SU-DHL-6 (cell line): ENCODE measurements at regions not wholly inside any gene's neighbourhood (a gene's known extent, or its start where the extent isn't known, plus 50 kb on each side); places are given as distances from the start of the nearest gene placed in this dataset.

Source experiments
- H2AFZ ChIP-seq: fragments of 200-600 bp; sonication (generic); 2 replicates; pipeline ENCODE4 v1.6.1; 2014; ENCODE audit warnings: low read depth, mild to moderate bottlenecking, moderate library complexity, mixed read lengths, antibody characterized with exemption, low read length; ENCODE audit not compliant: severe bottlenecking
- H3F3A ChIP-seq: fragments of 200-600 bp; shearing (Covaris generic); 2 replicates; pipeline ENCODE4 v1.6.0; 2016; ENCODE audit warnings: antibody characterized with exemption, mild to moderate bottlenecking; ENCODE audit not compliant: insufficient read depth
- H3K27ac ChIP-seq: fragments of 200-600 bp; sonication (generic); 2 replicates; pipeline ENCODE4 v1.5.1; 2016; ENCODE audit warnings: low read depth, mild to moderate bottlenecking, low read length, moderate library complexity, mixed read lengths
- H3K27me3 ChIP-seq: fragments of 200-600 bp; sonication (generic), shearing (Covaris generic); 2 replicates; pipeline ENCODE4 v1.6.0; 2014; ENCODE audit warnings: mild to moderate bottlenecking, low read length
- H3K36me3 ChIP-seq: fragments of 200-600 bp; sonication (generic); 2 replicates; pipeline ENCODE4 v1.6.1; 2014; ENCODE audit warnings: mild to moderate bottlenecking, low read length, mixed read lengths
- H3K4me2 ChIP-seq: fragments of 300-600, 200-600 bp; shearing (Covaris generic), sonication (generic); 2 replicates; pipeline ENCODE4 v1.6.0; 2014; ENCODE audit warnings: low read length, low read depth, mild to moderate bottlenecking; ENCODE audit not compliant: poor library complexity, severe bottlenecking
- H3K4me3 ChIP-seq: fragments of 200-600 bp; sonication (generic); 2 replicates; pipeline ENCODE4 v1.5.1; 2014; ENCODE audit warnings: antibody characterized with exemption, low read length, mild to moderate bottlenecking, mixed read lengths; ENCODE audit not compliant: insufficient read depth, poor library complexity, severe bottlenecking
- H3K79me2 ChIP-seq: fragments of 200-600 bp; sonication (generic); 2 replicates; pipeline ENCODE4 v1.6.1; 2014; ENCODE audit warnings: mild to moderate bottlenecking, low read length, moderate library complexity; ENCODE audit not compliant: insufficient read depth
- H3K9ac ChIP-seq: fragments of 200-600 bp; sonication (generic); 2 replicates; pipeline ENCODE4 v1.7.0; 2014; ENCODE audit warnings: mild to moderate bottlenecking, low read length
- H3K9me2 ChIP-seq: fragments of 200-600 bp; sonication (generic); replicated peaks from 2 replicates; pipeline ENCODE4 v1.6.1; 2014; ENCODE audit warnings: low read length; ENCODE audit not compliant: insufficient read depth
- H3K9me3 ChIP-seq: fragments of 200-600 bp; sonication (generic); 2 replicates; pipeline ENCODE4 v1.6.1; 2014; ENCODE audit warnings: low read length, mixed read lengths; ENCODE audit not compliant: insufficient read depth
- H4K20me1 ChIP-seq: fragments of 200-600 bp; sonication (generic); 2 replicates; pipeline ENCODE4 v1.6.1; 2014; ENCODE audit warnings: low read depth, mild to moderate bottlenecking, antibody characterized with exemption, low read length, moderate library complexity, mixed read lengths
- CTCF ChIP-seq: fragments of 200-600 bp; sonication (generic); IDR thresholded peaks from one replicate; pipeline ENCODE4 v1.5.1; 2017; ENCODE audit warnings: antibody characterized with exemption, mild to moderate bottlenecking, low read length, moderate library complexity; ENCODE audit not compliant: insufficient read depth, poor library complexity, severe bottlenecking
- EZH2phosphoT487 ChIP-seq: fragments of 200-600 bp; sonication (generic), shearing (Covaris generic); conservative IDR thresholded peaks from 2 replicates; pipeline ENCODE4 v1.6.1; 2018; ENCODE audit warnings: mild to moderate bottlenecking, antibody characterized with exemption, low read length, moderate library complexity, mixed read lengths

DNA sequence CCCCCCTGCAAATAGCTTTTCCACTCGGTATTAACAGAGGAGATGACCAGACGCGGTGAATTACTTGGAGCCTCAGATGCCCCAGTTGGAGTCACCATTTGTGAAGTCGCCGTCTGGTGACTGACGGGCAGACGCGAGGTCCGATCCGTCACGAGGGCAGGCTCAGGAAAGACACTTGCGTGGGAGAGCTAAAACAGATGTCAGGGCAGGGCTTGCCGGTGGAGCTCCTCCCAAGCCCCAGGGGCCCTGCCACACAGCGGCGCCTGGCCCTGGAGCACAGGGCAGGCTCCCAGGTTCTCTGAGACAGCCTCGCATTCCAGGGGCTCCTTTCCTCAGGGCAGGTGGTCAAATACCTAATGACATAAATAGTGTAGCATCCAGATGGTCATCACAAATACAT is 348.3 kb downstream of the C16orf95 start:
- H3K79me2 ChIP-seq: no peaks in the 10 kb centered on the region
- no peak overlapping the region for H2AFZ ChIP-seq
- TF ChIP-seq CTCF (no peak), EZH2phosphoT487 (no peak)
- no peaks in the 10 kb centered on the region for H4K20me1 ChIP-seq
- H3K4me3 ChIP-seq: no peak overlapping the region
- H3F3A ChIP-seq: no peaks in the 10 kb centered on the region
- no peaks in the 10 kb centered on the region for H3K36me3 ChIP-seq
- no peaks in the 10 kb centered on the region for H3K27me3 ChIP-seq
- H3K9ac ChIP-seq: no peak overlapping the region
- H3K27ac ChIP-seq: no peak overlapping the region
- no peaks in the 10 kb centered on the region for H3K9me2 ChIP-seq
- H3K9me3 ChIP-seq: no peaks in the 10 kb centered on the region
- H3K4me2 ChIP-seq: no peak overlapping the region

DNA sequence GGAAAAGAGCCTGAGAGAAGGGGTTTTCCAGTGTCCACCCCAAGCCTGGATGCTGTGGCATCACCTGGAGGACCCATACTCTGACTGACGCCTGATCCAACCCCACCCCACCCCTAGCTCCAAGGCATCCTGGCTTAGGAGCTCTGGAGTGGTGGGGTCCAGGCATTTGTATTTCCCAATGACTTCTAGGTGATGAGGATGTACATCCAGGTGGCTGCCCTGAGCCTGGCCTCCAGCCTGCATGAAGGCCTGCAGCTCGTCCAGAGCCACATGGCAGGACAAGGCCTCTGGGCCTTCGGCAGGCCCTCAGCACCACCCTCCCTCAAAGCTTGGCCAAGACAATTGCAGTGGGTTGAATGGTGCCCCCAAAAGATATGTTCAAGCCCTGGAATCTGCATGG is 347.5 kb downstream of the C16orf95 start:
- no peak overlapping the region for H3K9ac ChIP-seq
- H3F3A ChIP-seq: no peaks in the 10 kb centered on the region
- no peaks in the 10 kb centered on the region for H4K20me1 ChIP-seq
- no peaks in the 10 kb centered on the region for H3K27me3 ChIP-seq
- no peaks in the 10 kb centered on the region for H3K9me2 ChIP-seq
- H3K27ac ChIP-seq: no peak overlapping the region
- no peaks in the 10 kb centered on the region for H3K79me2 ChIP-seq
- no peaks in the 10 kb centered on the region for H3K9me3 ChIP-seq
- H3K36me3 ChIP-seq: no peaks in the 10 kb centered on the region
- H2AFZ ChIP-seq: no peak overlapping the region
- TF ChIP-seq EZH2phosphoT487 (no peak), CTCF (no peak)
- no peak overlapping the region for H3K4me2 ChIP-seq
- H3K4me3 ChIP-seq: no peak overlapping the region

GRCh38 chr16:86970279-86970678 is 346.9 kb downstream of the C16orf95 start:
- no peak overlapping the region for H3K27ac ChIP-seq
- no peaks in the 10 kb centered on the region for H3K27me3 ChIP-seq
- TF ChIP-seq EZH2phosphoT487: no peak
- no peak for TF ChIP-seq CTCF
- no peaks in the 10 kb centered on the region for H3F3A ChIP-seq
- no peak overlapping the region for H3K4me3 ChIP-seq
- H2AFZ ChIP-seq: no peak overlapping the region
- no peaks in the 10 kb centered on the region for H3K36me3 ChIP-seq
- no peaks in the 10 kb centered on the region for H4K20me1 ChIP-seq
- no peak overlapping the region for H3K9ac ChIP-seq
- no peaks in the 10 kb centered on the region for H3K9me3 ChIP-seq
- no peak overlapping the region for H3K4me2 ChIP-seq
- H3K79me2 ChIP-seq: no peaks in the 10 kb centered on the region
- no peaks in the 10 kb centered on the region for H3K9me2 ChIP-seq

GRCh38 chr16:86970726-86971125 is 346.5 kb downstream of the C16orf95 start:
- Histone ChIP-seq H4K20me1 (no peaks in the 10 kb centered on the region), H3K9me2 (no peaks in the 10 kb centered on the region), H3F3A (no peaks in the 10 kb centered on the region), H3K79me2 (no peaks in the 10 kb centered on the region), H3K4me3 (no peak overlapping the region), H3K9me3 (no peaks in the 10 kb centered on the region), H3K27me3 (no peaks in the 10 kb centered on the region), H2AFZ (no peak overlapping the region), H3K36me3 (no peaks in the 10 kb centered on the region), H3K27ac (no peak overlapping the region), H3K4me2 (no peak overlapping the region), H3K9ac (no peak overlapping the region)
- TF ChIP-seq CTCF (no peak), EZH2phosphoT487 (no peak)
